ENCODE measurements at regions not wholly inside any gene's neighbourhood (a gene's known extent, or its start where the extent isn't known, plus 50 kb on each side); places are given as distances from the start of the nearest gene placed in this dataset.

DNA sequence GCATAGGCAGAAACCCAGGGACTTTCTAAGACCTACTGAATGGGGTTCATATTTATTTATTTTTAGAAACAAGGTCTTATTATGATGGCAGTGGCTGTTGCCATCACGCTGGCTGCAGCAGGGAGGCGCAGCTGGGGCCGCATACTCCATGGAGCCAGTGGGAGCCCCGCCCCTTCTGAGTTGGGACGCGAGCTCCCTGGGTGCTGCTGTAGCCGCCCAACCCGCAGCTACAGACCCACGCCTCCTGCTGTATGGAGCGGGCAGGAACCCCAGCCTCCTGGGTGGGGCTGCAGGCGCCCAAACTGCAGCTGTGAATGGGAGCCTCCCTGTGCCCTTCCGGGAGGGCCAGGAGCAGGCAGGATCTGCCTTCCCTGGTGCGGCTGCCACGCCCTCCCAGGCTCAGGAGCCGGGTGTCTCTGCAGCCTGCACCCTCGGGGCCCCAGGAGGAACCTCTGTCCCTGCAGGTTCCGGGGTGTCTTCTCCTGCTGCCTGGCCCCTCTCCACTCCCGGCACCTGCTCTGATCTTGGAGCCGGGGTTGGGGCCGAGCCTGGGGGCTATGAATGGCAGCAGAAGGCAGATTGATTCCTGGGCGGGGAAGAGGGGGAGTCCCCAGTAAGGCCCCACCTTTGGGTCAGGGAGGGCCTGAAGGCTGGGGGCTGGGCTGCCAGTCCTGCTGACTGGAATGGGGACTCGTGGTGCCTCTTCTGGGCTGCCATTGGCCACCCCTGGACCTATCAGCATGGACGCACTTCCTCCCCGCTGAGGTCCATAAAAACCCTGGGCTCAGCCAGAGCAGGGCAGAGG, 66.5 kb upstream of the LRRN2 start:
- FAIRE-seq (no peak), DNase-seq (ENCODE audit: low read depth, low spot score) (peak; percentile 54)
- Histone ChIP-seq H3K27me3 (ENCODE audit: control insufficient read depth, extremely low read depth, insufficient read depth, low read length) (no peaks in the 10 kb centered on the region), H3K9ac (ENCODE audit: control insufficient read depth, extremely low read depth, insufficient read depth, low read length) (no peak overlapping the region), H3K9me1 (ENCODE audit: control insufficient read depth, extremely low read depth, insufficient read depth, low read length) (no peaks in the 10 kb centered on the region), H3K27ac (ENCODE audit: control insufficient read depth, insufficient read depth, low read length) (no peak overlapping the region), H4K20me1 (ENCODE audit: control insufficient read depth, extremely low read depth, insufficient read depth, low read length) (no peaks in the 10 kb centered on the region), H3K4me2 (ENCODE audit: control insufficient read depth, extremely low read depth, insufficient read depth, low read depth, low read length) (peak overlapping the region; percentile 63), H3K36me3 (ENCODE audit: control insufficient read depth in 2 of 2, extremely low read depth in 1 of 2, insufficient read depth in 2 of 2, low read length in 2 of 2) (no peaks in the 10 kb centered on the region), H3K79me2 (ENCODE audit: control insufficient read depth, insufficient read depth, low read length) (no peaks in the 10 kb centered on the region), H2AFZ (ENCODE audit: control insufficient read depth, low read length) (peak overlapping the region; percentile 42), H3K9me3 (ENCODE audit: control insufficient read depth, low read depth, low read length) (no peaks in the 10 kb centered on the region), H3K4me1 (ENCODE audit: control insufficient read depth, extremely low read depth, insufficient read depth, low read length) (peaks cover 4% of the 10 kb centered on the region), H3K4me3 (ENCODE audit: control insufficient read depth in 2 of 3, extremely low read depth in 1 of 3, insufficient read depth in 2 of 3, low read depth in 1 of 3, low read length in 3 of 3) (peak overlapping the region in 1 of 3 experiments; percentile 29)
- TF ChIP-seq, protein P1, sequence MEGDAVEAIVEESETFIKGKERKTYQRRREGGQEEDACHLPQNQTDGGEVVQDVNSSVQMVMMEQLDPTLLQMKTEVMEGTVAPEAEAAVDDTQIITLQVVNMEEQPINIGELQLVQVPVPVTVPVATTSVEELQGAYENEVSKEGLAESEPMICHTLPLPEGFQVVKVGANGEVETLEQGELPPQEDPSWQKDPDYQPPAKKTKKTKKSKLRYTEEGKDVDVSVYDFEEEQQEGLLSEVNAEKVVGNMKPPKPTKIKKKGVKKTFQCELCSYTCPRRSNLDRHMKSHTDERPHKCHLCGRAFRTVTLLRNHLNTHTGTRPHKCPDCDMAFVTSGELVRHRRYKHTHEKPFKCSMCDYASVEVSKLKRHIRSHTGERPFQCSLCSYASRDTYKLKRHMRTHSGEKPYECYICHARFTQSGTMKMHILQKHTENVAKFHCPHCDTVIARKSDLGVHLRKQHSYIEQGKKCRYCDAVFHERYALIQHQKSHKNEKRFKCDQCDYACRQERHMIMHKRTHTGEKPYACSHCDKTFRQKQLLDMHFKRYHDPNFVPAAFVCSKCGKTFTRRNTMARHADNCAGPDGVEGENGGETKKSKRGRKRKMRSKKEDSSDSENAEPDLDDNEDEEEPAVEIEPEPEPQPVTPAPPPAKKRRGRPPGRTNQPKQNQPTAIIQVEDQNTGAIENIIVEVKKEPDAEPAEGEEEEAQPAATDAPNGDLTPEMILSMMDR (optimal IDR thresholded peaks at IDR 0.05 in 1 of 3, IDR thresholded peaks at IDR 0.05 in 1 of 3, conservative IDR thresholded peaks at IDR 0.05 in 1 of 3; ENCODE audit: extremely low read depth in 1 of 3, insufficient read depth in 2 of 3, low read length in 3 of 3): peak; percentile 39 to 62 (median 41)
- TF ChIP-seq EZH2 (IDR thresholded peaks at IDR 0.05; ENCODE audit: low read length): no peak
- dilution Hi-C loops (cut with MboI; ENCODE audit: extremely low pct_ligation_motif_present, low sequenced_read_pairs): no loop called here

DNA sequence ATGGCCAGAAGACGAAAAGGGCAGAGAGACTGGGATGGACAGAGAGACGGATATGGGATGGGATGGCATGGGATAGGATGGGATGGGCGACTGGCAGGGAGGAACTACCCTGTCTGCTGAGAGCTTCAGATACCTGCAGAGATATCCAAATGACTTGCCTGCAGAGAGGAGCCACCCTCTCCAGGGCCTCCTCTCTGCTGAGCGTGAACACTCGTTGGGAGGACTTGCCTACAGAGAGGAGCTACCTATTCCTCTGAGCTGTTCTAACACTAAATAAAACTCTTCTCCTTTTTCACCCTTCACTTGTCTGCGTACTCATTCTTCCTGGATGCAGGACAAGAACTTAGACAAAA, 67.1 kb upstream of the LRRN2 start:
- Histone ChIP-seq H4K20me1 (ENCODE audit: control insufficient read depth, extremely low read depth, insufficient read depth, low read length) (no peaks in the 10 kb centered on the region), H3K4me2 (ENCODE audit: control insufficient read depth, extremely low read depth, insufficient read depth, low read depth, low read length) (no peak overlapping the region), H3K36me3 (ENCODE audit: control insufficient read depth in 2 of 2, extremely low read depth in 1 of 2, insufficient read depth in 2 of 2, low read length in 2 of 2) (no peaks in the 10 kb centered on the region), H3K4me1 (ENCODE audit: control insufficient read depth, extremely low read depth, insufficient read depth, low read length) (peaks cover 4% of the 10 kb centered on the region), H3K9me1 (ENCODE audit: control insufficient read depth, extremely low read depth, insufficient read depth, low read length) (no peaks in the 10 kb centered on the region), H2AFZ (ENCODE audit: control insufficient read depth, low read length) (no peak overlapping the region), H3K9me3 (ENCODE audit: control insufficient read depth, low read depth, low read length) (no peaks in the 10 kb centered on the region), H3K27me3 (ENCODE audit: control insufficient read depth, extremely low read depth, insufficient read depth, low read length) (no peaks in the 10 kb centered on the region), H3K4me3 (ENCODE audit: control insufficient read depth in 2 of 3, extremely low read depth in 1 of 3, insufficient read depth in 2 of 3, low read depth in 1 of 3, low read length in 3 of 3) (no peak overlapping the region), H3K79me2 (ENCODE audit: control insufficient read depth, insufficient read depth, low read length) (no peaks in the 10 kb centered on the region), H3K27ac (ENCODE audit: control insufficient read depth, insufficient read depth, low read length) (no peak overlapping the region), H3K9ac (ENCODE audit: control insufficient read depth, extremely low read depth, insufficient read depth, low read length) (no peak overlapping the region)
- no peak for FAIRE-seq
- TF ChIP-seq, protein P1 (optimal IDR thresholded peaks at IDR 0.05 in 1 of 3, IDR thresholded peaks at IDR 0.05 in 1 of 3, conservative IDR thresholded peaks at IDR 0.05 in 1 of 3; ENCODE audit: extremely low read depth in 1 of 3, insufficient read depth in 2 of 3, low read length in 3 of 3): no peak
- TF ChIP-seq EZH2 (IDR thresholded peaks at IDR 0.05; ENCODE audit: low read length): no peak
- DNase-seq (ENCODE audit: low read depth, low spot score): no peak
- dilution Hi-C loops (cut with MboI; ENCODE audit: extremely low pct_ligation_motif_present, low sequenced_read_pairs): no loop called here

All from keratinocyte (primary cell).